BJ (cell line): ENCODE measurements at regions not wholly inside any gene's neighbourhood (a gene's known extent, or its start where the extent isn't known, plus 50 kb on each side); places are given as distances from the start of the nearest gene placed in this dataset.

ENCODE experiments used
- CTCF ChIA-PET: fragments of 350-600 bp; formaldehyde crosslinking; extraction: SDS; loops from one replicate; lab custom pipeline; 2021; ENCODE audit warnings: antibody characterized with exemption, inconsistent platforms; lab: Yijun Ruan, JAX
- POLR2A ChIA-PET: fragments of 300-600 bp; sonication (Branson Sonifier 250); formaldehyde crosslinking; extraction: SDS; loops from one replicate; lab custom pipeline; 2021; ENCODE audit warnings: antibody characterized with exemption; lab: Charles Lee
- DNase-seq: peaks from one replicate; pipeline ENCODE4 v3.0.0-alpha.2; 2011; ENCODE audit warnings: low read depth
- H3K27me3 ChIP-seq: 2 replicates; pipeline ENCODE4 v1.6.0; 2011; ENCODE audit warnings: low read length; ENCODE audit not compliant: control insufficient read depth, insufficient read depth
- H3K36me3 ChIP-seq: 2 replicates; pipeline ENCODE4 v1.5.1; 2011; ENCODE audit warnings: low read length; ENCODE audit not compliant: control insufficient read depth, insufficient read depth
- H3K4me3 ChIP-seq: 2 replicates; pipeline ENCODE4 v1.5.1; 2011; ENCODE audit warnings: low read depth, mild to moderate bottlenecking, control low read depth, low read length
- TF ChIP-seq, protein P1 (sequence below): IDR thresholded peaks from 2 replicates; pipeline ENCODE4 v1.5.1; 2011; ENCODE audit warnings: low read depth, mild to moderate bottlenecking, control low read depth, inconsistent platforms, low read length, moderate library complexity; ENCODE audit not compliant: insufficient read depth

DNA sequence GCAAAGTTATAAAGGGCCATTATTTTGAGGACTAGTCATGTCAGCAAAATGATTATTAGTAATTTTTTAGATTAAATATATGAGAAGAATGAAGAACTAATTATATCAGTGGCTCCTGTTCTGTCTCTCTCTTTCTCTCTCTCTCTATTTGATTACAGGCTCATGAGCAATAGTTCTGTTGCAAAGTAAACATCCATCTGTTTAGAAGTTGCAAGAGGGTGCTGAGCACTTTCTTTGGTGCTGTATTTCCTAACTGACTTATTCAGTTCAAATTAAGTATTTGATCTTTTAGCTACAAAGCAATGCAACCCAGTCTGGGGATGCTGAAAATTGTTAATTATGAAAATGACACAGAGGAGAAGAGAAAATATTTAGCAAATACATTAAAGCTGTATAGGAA is 408.1 kb upstream of the UBE2E3 start:
- POLR2A ChIA-PET = no interaction called here
- no peak for DNase-seq
- CTCF ChIA-PET = no interaction called here
- Histone ChIP-seq H3K27me3 (no peaks in the 10 kb centered on the region), H3K36me3 (no peaks in the 10 kb centered on the region), H3K4me3 (no peak overlapping the region)
- TF ChIP-seq, protein P1, sequence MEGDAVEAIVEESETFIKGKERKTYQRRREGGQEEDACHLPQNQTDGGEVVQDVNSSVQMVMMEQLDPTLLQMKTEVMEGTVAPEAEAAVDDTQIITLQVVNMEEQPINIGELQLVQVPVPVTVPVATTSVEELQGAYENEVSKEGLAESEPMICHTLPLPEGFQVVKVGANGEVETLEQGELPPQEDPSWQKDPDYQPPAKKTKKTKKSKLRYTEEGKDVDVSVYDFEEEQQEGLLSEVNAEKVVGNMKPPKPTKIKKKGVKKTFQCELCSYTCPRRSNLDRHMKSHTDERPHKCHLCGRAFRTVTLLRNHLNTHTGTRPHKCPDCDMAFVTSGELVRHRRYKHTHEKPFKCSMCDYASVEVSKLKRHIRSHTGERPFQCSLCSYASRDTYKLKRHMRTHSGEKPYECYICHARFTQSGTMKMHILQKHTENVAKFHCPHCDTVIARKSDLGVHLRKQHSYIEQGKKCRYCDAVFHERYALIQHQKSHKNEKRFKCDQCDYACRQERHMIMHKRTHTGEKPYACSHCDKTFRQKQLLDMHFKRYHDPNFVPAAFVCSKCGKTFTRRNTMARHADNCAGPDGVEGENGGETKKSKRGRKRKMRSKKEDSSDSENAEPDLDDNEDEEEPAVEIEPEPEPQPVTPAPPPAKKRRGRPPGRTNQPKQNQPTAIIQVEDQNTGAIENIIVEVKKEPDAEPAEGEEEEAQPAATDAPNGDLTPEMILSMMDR = no peak

DNA sequence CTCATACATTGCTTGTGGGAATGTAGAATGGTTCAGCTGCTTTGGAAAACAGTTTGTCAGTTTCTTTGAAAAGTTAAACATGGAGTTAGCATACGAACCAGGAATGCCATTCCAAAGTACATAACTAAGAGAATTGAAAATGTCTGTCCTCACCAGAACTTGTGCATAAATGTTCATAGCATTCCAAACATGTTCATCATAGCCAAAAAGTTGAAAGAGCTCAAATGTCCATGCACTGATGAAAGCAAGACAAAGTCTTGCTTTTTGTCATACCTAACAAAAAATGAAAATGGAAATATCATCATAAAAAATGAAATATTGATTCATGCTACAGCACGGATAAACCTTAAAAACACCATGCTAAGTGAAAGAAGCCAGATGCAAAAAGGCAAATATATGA is 408.8 kb upstream of the UBE2E3 start:
- Histone ChIP-seq H3K36me3 (no peaks in the 10 kb centered on the region), H3K27me3 (no peaks in the 10 kb centered on the region), H3K4me3 (no peak overlapping the region)
- TF ChIP-seq, protein P1 = no peak
- CTCF ChIA-PET = no interaction called here
- peak; percentile 26 for DNase-seq
- POLR2A ChIA-PET = interaction anchor here (0.6 kb wide), 1 partner anchor 341 kb away, joined by 3 read pairs; no protein-coding TSS in a partner anchor

DNA sequence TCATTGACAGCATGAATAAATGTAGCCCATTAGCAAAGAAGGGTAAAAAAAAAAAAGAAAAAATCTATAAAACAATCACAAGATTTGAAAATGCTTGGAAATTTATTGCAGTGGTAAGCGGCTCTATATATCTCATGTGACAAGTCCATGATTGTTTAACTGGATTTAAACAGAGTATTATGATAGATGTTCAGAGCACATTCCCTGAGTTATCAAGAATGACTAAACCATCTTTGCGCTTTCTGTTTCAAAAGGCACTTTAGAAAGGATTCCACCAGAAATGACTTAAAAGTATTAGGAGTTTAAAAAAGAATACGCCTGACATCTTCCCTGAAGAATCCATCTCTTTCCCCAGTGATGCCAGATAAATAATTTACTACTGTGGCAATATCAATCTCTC is 409.5 kb upstream of the UBE2E3 start:
- no peak for DNase-seq
- Histone ChIP-seq H3K27me3 (no peaks in the 10 kb centered on the region), H3K4me3 (no peak overlapping the region), H3K36me3 (no peaks in the 10 kb centered on the region)
- ChIA-PET POLR2A (no interaction called here), CTCF (no interaction called here)
- TF ChIP-seq, protein P1 = no peak

DNA sequence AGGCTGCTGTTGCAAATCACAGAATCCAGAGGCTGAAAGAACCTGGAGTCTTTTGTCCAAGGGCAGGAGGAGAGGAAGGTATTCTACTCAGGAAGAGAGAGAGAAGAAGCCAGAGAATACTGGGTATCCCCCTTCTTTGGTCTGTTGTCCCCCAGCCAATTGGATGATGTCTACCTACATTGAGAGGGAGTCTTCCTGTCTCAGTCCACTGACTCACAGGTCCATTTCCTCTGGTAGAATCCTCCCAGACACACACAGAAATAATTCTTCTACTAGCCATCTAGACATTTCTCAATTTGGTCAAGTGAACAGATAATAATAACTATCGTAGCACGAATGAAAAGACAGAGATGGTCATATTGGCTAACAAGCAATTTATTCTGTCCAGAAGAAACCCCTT is 416.4 kb upstream of the UBE2E3 start:
- Histone ChIP-seq H3K27me3 (no peaks in the 10 kb centered on the region), H3K4me3 (no peak overlapping the region), H3K36me3 (no peaks in the 10 kb centered on the region)
- POLR2A ChIA-PET = no interaction called here
- TF ChIP-seq, protein P1 = no peak
- DNase-seq = no peak
- CTCF ChIA-PET = interaction anchor here (1.1 kb wide), 1 partner anchor 9 kb away, joined by 3 read pairs; no protein-coding TSS in a partner anchor

DNA sequence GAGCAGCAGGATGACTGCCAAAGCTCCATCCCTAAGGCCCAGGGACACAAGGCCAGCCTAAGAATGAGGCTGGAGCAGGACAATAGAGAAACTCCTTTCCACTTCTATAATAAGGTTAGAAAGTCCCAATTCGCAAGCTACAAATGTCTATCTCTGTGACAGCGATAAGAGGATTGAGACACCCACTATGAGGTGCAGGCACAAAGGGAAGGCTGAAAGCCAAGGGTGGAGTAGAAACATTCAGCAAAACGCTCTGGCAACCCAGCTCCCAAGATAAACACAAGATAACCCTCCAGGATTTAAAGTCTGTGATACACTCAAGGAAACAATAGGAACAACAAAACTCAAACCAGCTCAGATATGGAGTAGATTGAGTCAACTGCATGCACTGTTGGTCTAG is 418.0 kb upstream of the UBE2E3 start:
- ChIA-PET POLR2A (no interaction called here), CTCF (no interaction called here)
- H3K4me3 ChIP-seq = no peak overlapping the region
- DNase-seq = no peak
- no peaks in the 10 kb centered on the region for H3K27me3 ChIP-seq
- TF ChIP-seq, protein P1 = no peak
- no peaks in the 10 kb centered on the region for H3K36me3 ChIP-seq
